ENCODE measurements at regions not wholly inside any gene's neighbourhood (a gene's known extent, or its start where the extent isn't known, plus 50 kb on each side); places are given as distances from the start of the nearest gene placed in this dataset.

- no peak overlapping the region for H4K8ac ChIP-seq (ENCODE audit: low read depth in 2 of 2, low read length in 2 of 2)
- no peak for ATAC-seq (ENCODE audit: low read depth)
- H3K4me1 ChIP-seq (ENCODE audit: control insufficient read depth, insufficient read depth, low read length) = no peaks in the 10 kb centered on the region
- H3K18ac ChIP-seq (ENCODE audit: low read depth, low read length) = no peak overlapping the region
- no peak overlapping the region for H3K14ac ChIP-seq (replicated peaks; ENCODE audit: low read depth, low read length)
- ChIA-PET POLR2A (ENCODE audit: unreplicated experiment) (no interaction called here), CTCF (interaction anchor here (1.1 kb wide), 1 partner anchor 33 kb away, joined by 3 read pairs; no protein-coding TSS in a partner anchor)
- no peak overlapping the region for H3K4ac ChIP-seq (ENCODE audit: low read depth, low read length)
- no peak overlapping the region for H2AFZ ChIP-seq (replicated peaks; ENCODE audit: low read length, poor library complexity)
- H2BK20ac ChIP-seq (ENCODE audit: low read depth, low read length) = no peak overlapping the region
- WGBS, 2 experiments (ENCODE audit: extremely low coverage in 2 of 2, insufficient read length in 1 of 2) = no CpG with 5 or more reads among the region's 2 CpGs
- H4K20me1 ChIP-seq (ENCODE audit: insufficient read depth, low read length) = no peaks in the 10 kb centered on the region
- BruUV-seq (replicated peaks) = no TSS peak
- H3K4me2 ChIP-seq (ENCODE audit: low read depth, low read length) = no peak overlapping the region
- H3K9me3 ChIP-seq (ENCODE audit: control insufficient read depth, insufficient read depth, low read length) = no peaks in the 10 kb centered on the region
- dilution Hi-C loops (cut with HindIII; ENCODE audit: low sequenced_read_pairs, unreplicated experiment) = no loop called here
- in situ Hi-C loops (cut with MboI; ENCODE audit: low sequenced_read_pairs) = no loop called here
- H4K91ac ChIP-seq (ENCODE audit: insufficient read depth, low read depth, low read length) = no peak overlapping the region
- H2AK5ac ChIP-seq (ENCODE audit: low read depth, low read length) = no peak overlapping the region
- H2BK5ac ChIP-seq (ENCODE audit: low read depth, low read length, poor library complexity, severe bottlenecking) = no peak overlapping the region
- no peak overlapping the region for H3K56ac ChIP-seq (ENCODE audit: extremely low read depth, insufficient read depth, low read length)
- intact Hi-C loops (cut with micrococcal nuclease) = no loop called here
- H3K27ac ChIP-seq (ENCODE audit: insufficient read depth, low read length) = no peak overlapping the region
- no peak overlapping the region for H4K5ac ChIP-seq (ENCODE audit: low read depth, low read length)
- H3K27me3 ChIP-seq (ENCODE audit: control insufficient read depth, insufficient read depth, low read length) = no peaks in the 10 kb centered on the region
- no peak overlapping the region for H2BK120ac ChIP-seq (ENCODE audit: low read depth, low read length)
- H3K4me3 ChIP-seq (ENCODE audit: insufficient read depth, low read depth, low read length) = no peak overlapping the region
- no peak for DNase-seq
- no peak overlapping the region for H2BK15ac ChIP-seq (ENCODE audit: low read depth, low read length)
- H2AK9ac ChIP-seq (replicated peaks; ENCODE audit: low read depth, low read length, poor library complexity) = no peak overlapping the region
- no peak overlapping the region for H3K9ac ChIP-seq (ENCODE audit: low read depth, low read length)
- no peaks in the 10 kb centered on the region for H3K9me1 ChIP-seq (ENCODE audit: insufficient read depth, low read length)
- H3K79me1 ChIP-seq (ENCODE audit: low read depth in 1 of 2, low read length in 2 of 2) = no peaks in the 10 kb centered on the region
- H3K23ac ChIP-seq (ENCODE audit: low read depth, low read length) = no peak overlapping the region
- H3K36me3 ChIP-seq (ENCODE audit: control insufficient read depth, insufficient read depth, low read length) = no peaks in the 10 kb centered on the region
- no peak for TF ChIP-seq POLR2A (IDR thresholded peaks at IDR 0.05; ENCODE audit: low read depth, low read length)
- TF ChIP-seq RCOR1 (IDR thresholded peaks at IDR 0.05; ENCODE audit: insufficient replicate concordance, low read length) = no peak
- no peak for TF ChIP-seq USF2 (IDR thresholded peaks at IDR 0.05; ENCODE audit: low read depth, low read length)
- TF ChIP-seq MAFK (IDR thresholded peaks at IDR 0.05; ENCODE audit: low read depth, low read length) = no peak
- no peak for TF ChIP-seq RFX5 (IDR thresholded peaks at IDR 0.05; ENCODE audit: low read depth, low read length)
- TF ChIP-seq CEBPB (IDR thresholded peaks at IDR 0.05; ENCODE audit: low read depth, low read length) = no peak
- TF ChIP-seq CHD1 (IDR thresholded peaks at IDR 0.05; ENCODE audit: low read depth, low read length) = no peak
- no peak for TF ChIP-seq BHLHE40 (IDR thresholded peaks at IDR 0.05; ENCODE audit: low read depth, low read length)
- TF ChIP-seq ELK1 (IDR thresholded peaks at IDR 0.05; ENCODE audit: borderline replicate concordance, low read depth, low read length) = no peak
- no peak for TF ChIP-seq RAD21 (IDR thresholded peaks at IDR 0.05; ENCODE audit: low read length)
- no peak for TF ChIP-seq FOS (IDR thresholded peaks at IDR 0.05; ENCODE audit: low read depth, low read length)
These were observed 398.6 kb downstream of the ZIC4 start for GRCh38 chr3:147007736-147008245.
